Neural progenitor cell (in vitro differentiated cells): ENCODE measurements at regions not wholly inside any gene's neighbourhood (a gene's known extent, or its start where the extent isn't known, plus 50 kb on each side); places are given as distances from the start of the nearest gene placed in this dataset.
"Not testable (repeated sequence)": the region's sequence is repeated elsewhere in the genome, so short reads cannot be mapped to it uniquely, and the experiment has no call there.

ENCODE experiments used
- DNase-seq: peaks from one replicate; pipeline ENCODE4 v3.0.0-alpha.2; 2016; ENCODE audit warnings: low spot score
- H2AFZ ChIP-seq: fragments of 200-600 bp; sonication (generic); replicated peaks from 2 replicates; pipeline ENCODE4 v1.6.1; 2016; ENCODE audit warnings: antibody characterized with exemption
- H3F3A ChIP-seq: fragments of 200-600 bp; sonication (generic); 2 replicates; pipeline ENCODE4 v1.6.1; 2016; ENCODE audit warnings: antibody characterized with exemption, low read depth
- H3K27ac ChIP-seq: fragments of 200-600 bp; sonication (generic); 2 replicates; pipeline ENCODE4 v1.5.1; 2016; ENCODE audit warnings: mild to moderate bottlenecking
- H3K27me3 ChIP-seq: fragments of 200-600 bp; sonication (generic); 2 replicates; pipeline ENCODE4 v1.6.1; 2016; ENCODE audit warnings: mild to moderate bottlenecking, moderate library complexity
- H3K36me3 ChIP-seq: fragments of 200-600 bp; sonication (generic); 2 replicates; pipeline ENCODE4 v1.5.1; 2016
- H3K4me1 ChIP-seq: fragments of 200-600 bp; sonication (generic); 2 replicates; pipeline ENCODE4 v1.6.1; 2016; ENCODE audit warnings: mixed run types
- H3K4me2 ChIP-seq: fragments of 200-600 bp; sonication (generic); 2 replicates; pipeline ENCODE4 v1.6.1; 2016
- H3K4me3 ChIP-seq: fragments of 200-600 bp; sonication (generic); 2 replicates; pipeline ENCODE4 v1.5.1; 2016
- H3K79me2 ChIP-seq: fragments of 200-600 bp; sonication (generic); 2 replicates; pipeline ENCODE4 v1.6.1; 2016; ENCODE audit warnings: low read depth
- H3K9ac ChIP-seq: fragments of 200-600 bp; sonication (generic); 2 replicates; pipeline ENCODE4 v1.6.1; 2016
- H3K9me3 ChIP-seq: fragments of 200-600 bp; sonication (generic); 2 replicates; pipeline ENCODE4 v1.5.1; 2016; ENCODE audit warnings: low read depth
- H4K20me1 ChIP-seq: fragments of 200-600 bp; sonication (generic); 2 replicates; pipeline ENCODE4 v1.6.1; 2016; ENCODE audit warnings: low read depth
- H3K27ac Mint-ChIP-seq: 3 replicates; pipeline ENCODE4 v1.8.0; 2021; ENCODE audit warnings: mixed read lengths
- H3K27me3 Mint-ChIP-seq: 2 replicates; pipeline ENCODE4 v1.8.0; 2022; ENCODE audit warnings: low read depth, mild to moderate bottlenecking, inconsistent platforms, moderate library complexity, mixed read lengths; ENCODE audit not compliant: insufficient read depth
- H3K36me3 Mint-ChIP-seq: 3 replicates; pipeline ENCODE4 v1.8.0; 2021; ENCODE audit warnings: mixed read lengths
- H3K4me1 Mint-ChIP-seq: 3 replicates; pipeline ENCODE4 v1.8.0; 2021; ENCODE audit warnings: mixed read lengths
- H3K4me3 Mint-ChIP-seq: 3 replicates; pipeline ENCODE4 v1.8.0; 2021; ENCODE audit warnings: mild to moderate bottlenecking, moderate library complexity, mixed read lengths
- H3K9me3 Mint-ChIP-seq: 3 replicates; pipeline ENCODE4 v1.8.0; 2020; ENCODE audit warnings: mixed read lengths
- CTCF ChIP-seq: fragments of 200-600 bp; sonication (generic); IDR thresholded peaks from 2 replicates; pipeline ENCODE4 v1.5.1; 2017; ENCODE audit warnings: antibody characterized with exemption, mild to moderate bottlenecking
- EZH2 ChIP-seq: fragments of 200-600 bp; sonication (generic); IDR thresholded peaks from 2 replicates; pipeline ENCODE4 v1.6.1; 2017; ENCODE audit warnings: antibody characterized with exemption, mild to moderate bottlenecking, moderate library complexity
- EZH2phosphoT487 ChIP-seq: fragments of 200-600 bp; sonication (generic); IDR thresholded peaks from 2 replicates; pipeline ENCODE4 v1.6.1; 2017; ENCODE audit warnings: antibody characterized with exemption

GRCh38 chr10:36412942-36413341 lies 712.5 kb upstream of the ANKRD30A start:
- no peak overlapping the region for H3K27ac Mint-ChIP-seq
- TF ChIP-seq EZH2 = no peak
- TF ChIP-seq CTCF = no peak
- no peak for TF ChIP-seq EZH2phosphoT487
- Histone ChIP-seq H2AFZ (peak overlapping the region; percentile 72), H3K9ac (no peak overlapping the region), H3K36me3 (no peaks in the 10 kb centered on the region), H3K4me3 (no peak overlapping the region), H3K9me3 (no peaks in the 10 kb centered on the region), H3K27ac (no peak overlapping the region), H3F3A (no peaks in the 10 kb centered on the region), H4K20me1 (no peaks in the 10 kb centered on the region), H3K4me2 (no peak overlapping the region), H3K27me3 (no peaks in the 10 kb centered on the region), H3K4me1 (no peaks in the 10 kb centered on the region), H3K79me2 (no peaks in the 10 kb centered on the region)
- no peak for DNase-seq
- no peaks in the 10 kb centered on the region for H3K4me1 Mint-ChIP-seq
- H3K36me3 Mint-ChIP-seq = no peaks in the 10 kb centered on the region
- peaks cover 2% of the 10 kb centered on the region for H3K27me3 Mint-ChIP-seq
- H3K9me3 Mint-ChIP-seq = no peaks in the 10 kb centered on the region
- H3K4me3 Mint-ChIP-seq = no peak overlapping the region

- H3K4me1 Mint-ChIP-seq, H3K9me3 Mint-ChIP-seq, H3K27me3 Mint-ChIP-seq: not testable (repeated sequence)
Measured at GRCh38 chr10:36400238-36400637, 725.2 kb upstream of the ANKRD30A start.

GRCh38 chr10:36393801-36394200 lies 731.6 kb upstream of the ANKRD30A start:
- Histone ChIP-seq H3K4me2 (no peak overlapping the region), H3F3A (no peaks in the 10 kb centered on the region), H3K36me3 (no peaks in the 10 kb centered on the region), H2AFZ (no peak overlapping the region), H3K4me1 (no peaks in the 10 kb centered on the region), H3K9ac (no peak overlapping the region), H3K27ac (no peak overlapping the region), H4K20me1 (no peaks in the 10 kb centered on the region), H3K79me2 (no peaks in the 10 kb centered on the region), H3K27me3 (no peaks in the 10 kb centered on the region), H3K4me3 (no peak overlapping the region), H3K9me3 (no peaks in the 10 kb centered on the region)
- no peak overlapping the region for H3K4me3 Mint-ChIP-seq
- H3K4me1 Mint-ChIP-seq = no peaks in the 10 kb centered on the region
- H3K27me3 Mint-ChIP-seq = no peaks in the 10 kb centered on the region
- no peaks in the 10 kb centered on the region for H3K9me3 Mint-ChIP-seq
- no peak for TF ChIP-seq EZH2
- no peak for TF ChIP-seq CTCF
- TF ChIP-seq EZH2phosphoT487 = no peak
- DNase-seq = no peak
- no peaks in the 10 kb centered on the region for H3K36me3 Mint-ChIP-seq
- H3K27ac Mint-ChIP-seq = no peak overlapping the region

More at GRCh38 chr10:36400238-36400637, 725.2 kb upstream of the ANKRD30A start:
- H3K4me3 Mint-ChIP-seq, H3K4me2 ChIP-seq, H3K27ac Mint-ChIP-seq, H3K4me1 ChIP-seq, DNase-seq, H3K9ac ChIP-seq, H3F3A ChIP-seq, H2AFZ ChIP-seq, H3K27ac ChIP-seq, H3K9me3 ChIP-seq, H4K20me1 ChIP-seq, H3K36me3 Mint-ChIP-seq, H3K27me3 ChIP-seq, H3K36me3 ChIP-seq, H3K4me3 ChIP-seq, H3K79me2 ChIP-seq: not testable (repeated sequence)

- Histone ChIP-seq H2AFZ (no peak overlapping the region), H3K36me3 (no peaks in the 10 kb centered on the region), H3K79me2 (no peaks in the 10 kb centered on the region), H3K4me1 (no peaks in the 10 kb centered on the region), H3F3A (no peaks in the 10 kb centered on the region), H3K9ac (no peak overlapping the region), H3K4me2 (no peak overlapping the region), H3K9me3 (no peaks in the 10 kb centered on the region), H3K4me3 (no peak overlapping the region), H4K20me1 (no peaks in the 10 kb centered on the region), H3K27me3 (no peaks in the 10 kb centered on the region), H3K27ac (no peak overlapping the region)
- Mint-ChIP-seq H3K9me3 (no peaks in the 10 kb centered on the region), H3K27ac (no peak overlapping the region), H3K4me1 (no peaks in the 10 kb centered on the region), H3K4me3 (no peak overlapping the region), H3K36me3 (no peaks in the 10 kb centered on the region), H3K27me3 (no peaks in the 10 kb centered on the region)
- DNase-seq = no peak
- TF ChIP-seq CTCF (no peak), EZH2phosphoT487 (no peak), EZH2 (no peak)
Measured at GRCh38 chr10:36391405-36391804, 734.0 kb upstream of the ANKRD30A start.
